Kidney epithelial cell (primary cell): ENCODE measurements at regions not wholly inside any gene's neighbourhood (a gene's known extent, or its start where the extent isn't known, plus 50 kb on each side); places are given as distances from the start of the nearest gene placed in this dataset.

ENCODE experiments used
- DNase-seq: peaks from one replicate; pipeline ENCODE4 v3.0.0-alpha.2; 2010; ENCODE audit warnings: low read depth
- H3K27me3 ChIP-seq: 2 replicates; pipeline ENCODE4 v1.6.0; 2011; ENCODE audit warnings: low read length; ENCODE audit not compliant: control insufficient read depth, insufficient read depth
- H3K36me3 ChIP-seq: 2 replicates; pipeline ENCODE4 v1.5.1; 2011; ENCODE audit warnings: low read length; ENCODE audit not compliant: control insufficient read depth, insufficient read depth
- H3K4me3 ChIP-seq: 2 replicates; pipeline ENCODE4 v1.5.1; 2011; ENCODE audit warnings: low read depth, mild to moderate bottlenecking, control low read depth, low read length
- TF ChIP-seq, protein P1 (sequence below): IDR thresholded peaks from 2 replicates; pipeline ENCODE4 v1.5.1; 2011; ENCODE audit warnings: mild to moderate bottlenecking, moderate library complexity, low read length, control low read depth, inconsistent platforms; ENCODE audit not compliant: insufficient read depth, poor library complexity, severe bottlenecking

- DNase-seq: no peak
- TF ChIP-seq, protein P1, sequence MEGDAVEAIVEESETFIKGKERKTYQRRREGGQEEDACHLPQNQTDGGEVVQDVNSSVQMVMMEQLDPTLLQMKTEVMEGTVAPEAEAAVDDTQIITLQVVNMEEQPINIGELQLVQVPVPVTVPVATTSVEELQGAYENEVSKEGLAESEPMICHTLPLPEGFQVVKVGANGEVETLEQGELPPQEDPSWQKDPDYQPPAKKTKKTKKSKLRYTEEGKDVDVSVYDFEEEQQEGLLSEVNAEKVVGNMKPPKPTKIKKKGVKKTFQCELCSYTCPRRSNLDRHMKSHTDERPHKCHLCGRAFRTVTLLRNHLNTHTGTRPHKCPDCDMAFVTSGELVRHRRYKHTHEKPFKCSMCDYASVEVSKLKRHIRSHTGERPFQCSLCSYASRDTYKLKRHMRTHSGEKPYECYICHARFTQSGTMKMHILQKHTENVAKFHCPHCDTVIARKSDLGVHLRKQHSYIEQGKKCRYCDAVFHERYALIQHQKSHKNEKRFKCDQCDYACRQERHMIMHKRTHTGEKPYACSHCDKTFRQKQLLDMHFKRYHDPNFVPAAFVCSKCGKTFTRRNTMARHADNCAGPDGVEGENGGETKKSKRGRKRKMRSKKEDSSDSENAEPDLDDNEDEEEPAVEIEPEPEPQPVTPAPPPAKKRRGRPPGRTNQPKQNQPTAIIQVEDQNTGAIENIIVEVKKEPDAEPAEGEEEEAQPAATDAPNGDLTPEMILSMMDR: no peak
- H3K36me3 ChIP-seq: no peaks in the 10 kb centered on the region
- no peaks in the 10 kb centered on the region for H3K27me3 ChIP-seq
- no peak overlapping the region for H3K4me3 ChIP-seq
Observed at GRCh38 chrX:121227888-121228287, 180.5 kb downstream of the GLUD2 start.

GRCh38 chrX:121231566-121232358, 184.4 kb downstream of the GLUD2 start:
- H3K4me3 ChIP-seq: no peak overlapping the region
- no peaks in the 10 kb centered on the region for H3K36me3 ChIP-seq
- H3K27me3 ChIP-seq: no peaks in the 10 kb centered on the region
- no peak for DNase-seq
- TF ChIP-seq, protein P1: no peak

- Histone ChIP-seq H3K36me3 (no peaks in the 10 kb centered on the region), H3K4me3 (no peak overlapping the region), H3K27me3 (no peaks in the 10 kb centered on the region)
- TF ChIP-seq, protein P1: no peak
- no peak for DNase-seq
Observed at GRCh38 chrX:121236040-121236439, 188.6 kb downstream of the GLUD2 start.

DNA sequence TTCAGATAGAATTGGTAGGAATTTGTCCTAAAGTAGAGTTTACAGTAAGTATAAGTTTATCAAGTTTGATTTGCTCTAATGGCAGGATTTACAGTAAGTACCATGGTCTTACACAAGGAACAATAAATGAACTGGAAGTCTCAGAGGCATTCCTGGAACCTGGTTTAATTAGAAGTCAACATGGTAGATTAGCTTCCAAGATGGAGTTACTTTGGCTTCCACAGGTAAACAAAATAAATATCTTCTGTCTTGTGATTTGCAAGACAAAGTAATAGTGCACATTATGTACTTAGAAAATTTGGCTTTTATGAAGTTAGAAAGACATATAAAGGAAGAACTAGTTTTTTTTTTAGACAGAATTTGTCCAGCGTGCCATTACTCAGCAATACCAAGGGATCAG, 190.7 kb downstream of the GLUD2 start:
- Histone ChIP-seq H3K36me3 (no peaks in the 10 kb centered on the region), H3K27me3 (no peaks in the 10 kb centered on the region), H3K4me3 (no peak overlapping the region)
- DNase-seq: no peak
- TF ChIP-seq, protein P1: no peak

DNA sequence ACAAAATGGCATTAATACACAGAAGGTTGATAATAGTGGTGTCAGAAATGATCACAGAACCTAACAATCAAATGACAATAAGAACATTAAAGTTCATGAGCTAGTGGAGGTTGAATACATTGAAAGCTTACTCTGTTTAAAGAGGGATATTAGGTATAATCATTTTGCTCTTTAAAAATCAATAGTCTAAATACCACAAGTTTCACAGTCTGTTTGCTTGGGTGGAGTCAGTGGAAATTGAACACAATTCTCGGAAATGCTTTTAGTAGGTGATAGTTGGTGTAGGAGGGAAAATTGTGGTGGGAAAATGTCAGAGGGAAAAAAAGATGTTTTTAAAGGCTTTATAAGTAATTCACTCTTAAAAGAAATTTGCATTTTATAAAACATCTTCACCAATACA, 197.1 kb downstream of the GLUD2 start:
- Histone ChIP-seq H3K36me3 (no peaks in the 10 kb centered on the region), H3K4me3 (no peak overlapping the region), H3K27me3 (no peaks in the 10 kb centered on the region)
- no peak for DNase-seq
- TF ChIP-seq, protein P1: no peak

- no peaks in the 10 kb centered on the region for H3K36me3 ChIP-seq
- TF ChIP-seq, protein P1: no peak
- DNase-seq: no peak
- H3K4me3 ChIP-seq: no peak overlapping the region
- no peaks in the 10 kb centered on the region for H3K27me3 ChIP-seq
Observed at GRCh38 chrX:121245763-121246162, 198.4 kb downstream of the GLUD2 start.
